MM.1S (cell line): ENCODE measurements at regions not wholly inside any gene's neighbourhood (a gene's known extent, or its start where the extent isn't known, plus 50 kb on each side); places are given as distances from the start of the nearest gene placed in this dataset.

Source experiments
- DNase-seq: peaks from one replicate; pipeline ENCODE4 v3.0.0-alpha.2; 2015
- H2AFZ ChIP-seq: fragments of 300-600 bp; sonication (generic); 2 replicates; pipeline ENCODE4 v1.6.0; 2016; ENCODE audit warnings: antibody characterized with exemption, low read length
- H3F3A ChIP-seq: fragments of 300-600 bp; sonication (generic); 2 replicates; pipeline ENCODE4 v1.6.1; 2016; ENCODE audit warnings: mild to moderate bottlenecking, antibody characterized with exemption, low read length, moderate library complexity, mixed read lengths; ENCODE audit not compliant: insufficient read depth
- H3K27ac ChIP-seq: fragments of 300-600 bp; sonication (generic); 2 replicates; pipeline ENCODE4 v1.5.1; 2016; ENCODE audit warnings: mild to moderate bottlenecking, low read length
- H3K27me3 ChIP-seq: fragments of 300-600 bp; sonication (generic); replicated peaks from 2 replicates; pipeline ENCODE4 v1.6.0; 2016; ENCODE audit warnings: low read length; ENCODE audit not compliant: insufficient read depth
- H3K36me3 ChIP-seq: fragments of 300-600 bp; sonication (generic); replicated peaks from 2 replicates; pipeline ENCODE4 v1.6.1; 2016; ENCODE audit warnings: mild to moderate bottlenecking, low read length, mixed read lengths; ENCODE audit not compliant: insufficient read depth
- H3K4me1 ChIP-seq: fragments of 300-600 bp; sonication (generic); 2 replicates; pipeline ENCODE4 v1.6.1; 2016; ENCODE audit warnings: low read length, mixed read lengths
- H3K4me2 ChIP-seq: fragments of 300-600 bp; sonication (generic); 2 replicates; pipeline ENCODE4 v1.6.0; 2016; ENCODE audit warnings: low read depth, low read length
- H3K4me3 ChIP-seq: fragments of 300-600 bp; sonication (generic); 2 replicates; pipeline ENCODE4 v1.5.1; 2016; ENCODE audit warnings: low read length, mixed read lengths
- H3K79me2 ChIP-seq: fragments of 300-600 bp; sonication (generic); 2 replicates; pipeline ENCODE4 v1.6.1; 2016; ENCODE audit warnings: mixed run types, low read length, mixed read lengths
- H3K9ac ChIP-seq: fragments of 300-600 bp; sonication (generic); 2 replicates; pipeline ENCODE4 v1.6.1; 2016; ENCODE audit warnings: low read length, mixed read lengths
- H3K9me2 ChIP-seq: fragments of 300-600 bp; sonication (generic); replicated peaks from 2 replicates; pipeline ENCODE4 v1.6.1; 2016; ENCODE audit warnings: mild to moderate bottlenecking, low read length, mixed read lengths; ENCODE audit not compliant: insufficient read depth
- H3K9me3 ChIP-seq: fragments of 300-600 bp; sonication (generic); replicated peaks from 2 replicates; pipeline ENCODE4 v1.6.1; 2016; ENCODE audit warnings: mild to moderate bottlenecking, low read length, mixed read lengths; ENCODE audit not compliant: insufficient read depth
- H4K20me1 ChIP-seq: fragments of 300-600 bp; sonication (generic); 2 replicates; pipeline ENCODE4 v1.6.1; 2016; ENCODE audit warnings: mild to moderate bottlenecking, low read length, moderate library complexity, mixed read lengths; ENCODE audit not compliant: insufficient read depth
- CTCF ChIP-seq: fragments of 300-600 bp; sonication (generic); IDR thresholded peaks from 2 replicates; pipeline ENCODE4 v1.5.1; 2016; ENCODE audit warnings: antibody characterized with exemption, low read length, mixed read lengths
- EZH2 ChIP-seq: fragments of 300-600 bp; sonication (generic); optimal IDR thresholded peaks from 2 replicates; pipeline ENCODE3; 2017; ENCODE audit warnings: low read depth, mild to moderate bottlenecking, antibody characterized with exemption, low read length, mixed read lengths
- EZH2phosphoT487 ChIP-seq: fragments of 300-600 bp; sonication (generic); IDR thresholded peaks from 2 replicates; pipeline ENCODE4 v1.6.1; 2018; ENCODE audit warnings: antibody characterized with exemption, low read length

DNA sequence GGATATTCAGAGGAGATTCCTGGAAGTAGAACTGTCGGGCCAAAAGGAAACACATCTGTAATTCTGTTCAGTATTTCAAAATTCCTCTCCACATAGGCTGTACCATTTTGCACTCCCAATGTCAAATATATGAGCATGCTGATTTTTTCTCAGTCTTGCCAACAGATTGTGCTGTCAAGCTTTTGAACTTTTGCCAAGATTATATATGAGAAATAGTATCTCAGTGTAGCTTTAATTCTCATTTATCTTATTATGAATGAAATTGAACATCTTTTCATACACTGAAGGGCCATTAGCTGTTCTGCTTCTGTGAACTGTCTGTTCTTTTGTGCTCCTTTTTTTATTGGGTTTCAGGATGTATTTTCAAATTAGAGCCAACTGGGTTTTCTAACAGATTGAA lies 907.1 kb downstream of the MAT2B start:
- no peak for TF ChIP-seq EZH2
- no peak for TF ChIP-seq CTCF
- Histone ChIP-seq H3K27me3 (no peaks in the 10 kb centered on the region), H3K9ac (no peak overlapping the region), H4K20me1 (no peaks in the 10 kb centered on the region), H3K4me1 (no peaks in the 10 kb centered on the region), H3F3A (no peaks in the 10 kb centered on the region), H3K36me3 (no peaks in the 10 kb centered on the region), H3K27ac (no peak overlapping the region), H3K79me2 (no peaks in the 10 kb centered on the region), H3K9me2 (no peaks in the 10 kb centered on the region), H3K9me3 (no peaks in the 10 kb centered on the region), H3K4me3 (no peak overlapping the region), H3K4me2 (no peak overlapping the region), H2AFZ (no peak overlapping the region)
- DNase-seq = no peak

GRCh38 chr5:164420161-164420560 lies 914.7 kb downstream of the MAT2B start:
- no peak for DNase-seq
- H4K20me1 ChIP-seq = no peaks in the 10 kb centered on the region
- no peak overlapping the region for H2AFZ ChIP-seq
- H3K36me3 ChIP-seq = no peaks in the 10 kb centered on the region
- H3K4me1 ChIP-seq = no peaks in the 10 kb centered on the region
- no peaks in the 10 kb centered on the region for H3F3A ChIP-seq
- no peak overlapping the region for H3K4me2 ChIP-seq
- no peaks in the 10 kb centered on the region for H3K9me3 ChIP-seq
- no peak overlapping the region for H3K4me3 ChIP-seq
- H3K9ac ChIP-seq = no peak overlapping the region
- TF ChIP-seq EZH2 (no peak), CTCF (no peak)
- no peaks in the 10 kb centered on the region for H3K79me2 ChIP-seq
- no peaks in the 10 kb centered on the region for H3K27me3 ChIP-seq
- no peaks in the 10 kb centered on the region for H3K9me2 ChIP-seq
- no peak overlapping the region for H3K27ac ChIP-seq

DNA sequence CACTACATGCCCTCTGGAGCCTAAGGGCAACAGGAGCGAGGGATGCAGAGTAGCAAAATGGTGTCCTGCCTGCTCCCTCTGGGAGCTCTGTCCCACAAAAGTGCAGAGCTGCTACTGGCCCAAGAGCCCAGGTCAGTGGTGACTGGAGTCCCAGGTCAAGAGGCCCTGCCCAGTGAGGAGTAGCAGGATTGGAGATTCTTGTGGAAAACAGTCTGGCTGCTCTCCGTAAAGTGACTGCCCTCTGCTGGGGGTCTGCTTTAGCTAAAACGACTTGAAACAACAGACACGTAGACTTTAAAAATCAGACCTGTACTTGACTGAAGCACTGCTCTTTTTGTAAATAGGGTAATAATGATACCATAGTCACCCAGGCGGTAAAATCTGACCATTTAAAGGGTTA lies 917.0 kb downstream of the MAT2B start:
- TF ChIP-seq EZH2 (no peak), EZH2phosphoT487 (no peak), CTCF (no peak)
- H3K4me2 ChIP-seq = no peak overlapping the region
- H3K79me2 ChIP-seq = no peaks in the 10 kb centered on the region
- H4K20me1 ChIP-seq = no peaks in the 10 kb centered on the region
- H3K4me1 ChIP-seq = no peaks in the 10 kb centered on the region
- H3K9me2 ChIP-seq = no peaks in the 10 kb centered on the region
- no peaks in the 10 kb centered on the region for H3F3A ChIP-seq
- no peak overlapping the region for H2AFZ ChIP-seq
- no peak overlapping the region for H3K27ac ChIP-seq
- DNase-seq = no peak
- no peak overlapping the region for H3K9ac ChIP-seq
- no peaks in the 10 kb centered on the region for H3K27me3 ChIP-seq
- H3K4me3 ChIP-seq = no peak overlapping the region
- no peaks in the 10 kb centered on the region for H3K36me3 ChIP-seq
- no peaks in the 10 kb centered on the region for H3K9me3 ChIP-seq
